Caco-2 (cell line): ENCODE measurements at regions not wholly inside any gene's neighbourhood (a gene's known extent, or its start where the extent isn't known, plus 50 kb on each side); places are given as distances from the start of the nearest gene placed in this dataset.

Experiments used
- BruUV-seq: library from RNA; stranded (reverse); fragments of 400-500 nt; replicated peaks from 2 replicates; lab custom pipeline; 2021; lab: Mats Ljungman, UMichigan
- CTCF ChIA-PET: fragments of 300-600 bp; sonication (Branson Sonifier 250); formaldehyde crosslinking; loops from one replicate; lab custom pipeline; 2022; ENCODE audit warnings: antibody characterized with exemption; lab: Charles Lee
- POLR2A ChIA-PET: fragments of 300-600 bp; sonication (Branson Sonifier 250); formaldehyde crosslinking; loops from one replicate; lab custom pipeline; 2022; ENCODE audit warnings: antibody characterized with exemption; lab: Charles Lee
- DNase-seq, 2 experiments: peaks; one replicate each; pipeline versions ENCODE4 v3.0.0 to v3.0.0-alpha.2; 2020 to 2022
- H3K27me3 ChIP-seq: replicated peaks from 2 replicates; pipeline ENCODE4 v1.6.0; 2011; ENCODE audit warnings: low read length; ENCODE audit not compliant: control insufficient read depth, insufficient read depth
- H3K36me3 ChIP-seq: 2 replicates; pipeline ENCODE4 v1.5.1; 2011; ENCODE audit warnings: low read length; ENCODE audit not compliant: control insufficient read depth, insufficient read depth
- H3K4me1 ChIP-seq: fragments of 250-450 bp; sonication (Bioruptor Pico); 2 replicates; pipeline ENCODE4 v1.5.1; 2020; ENCODE audit warnings: mild to moderate bottlenecking
- H3K4me3 ChIP-seq: 2 replicates; pipeline ENCODE4 v1.5.1; 2011; ENCODE audit warnings: low read depth, mild to moderate bottlenecking, control low read depth, low read length
- H3K9me3 ChIP-seq: fragments of 250-450 bp; sonication (Bioruptor Pico); 2 replicates; pipeline ENCODE4 v1.5.1; 2020; ENCODE audit warnings: mild to moderate bottlenecking, moderate library complexity
- H3K27ac Mint-ChIP-seq: one replicate; pipeline ENCODE4 v1.8.0; 2022; ENCODE audit warnings: mixed read lengths; ENCODE audit not compliant: unreplicated experiment
- H3K27me3 Mint-ChIP-seq: one replicate; pipeline ENCODE4 v1.8.0; 2022; ENCODE audit warnings: mixed read lengths; ENCODE audit not compliant: insufficient read depth, unreplicated experiment
- H3K36me3 Mint-ChIP-seq: one replicate; pipeline ENCODE4 v1.8.0; 2022; ENCODE audit warnings: mild to moderate bottlenecking, mixed read lengths; ENCODE audit not compliant: insufficient read depth, unreplicated experiment
- H3K4me1 Mint-ChIP-seq: one replicate; pipeline ENCODE4 v1.8.0; 2022; ENCODE audit warnings: low read depth, mixed read lengths; ENCODE audit not compliant: unreplicated experiment
- H3K4me3 Mint-ChIP-seq: one replicate; pipeline ENCODE4 v1.8.0; 2022; ENCODE audit warnings: mild to moderate bottlenecking, moderate library complexity, mixed read lengths; ENCODE audit not compliant: unreplicated experiment
- H3K9me3 Mint-ChIP-seq: one replicate; pipeline ENCODE4 v1.8.0; 2022; ENCODE audit warnings: mixed read lengths; ENCODE audit not compliant: unreplicated experiment
- intact Hi-C: fragments of 100-400 bp; cut with micrococcal nuclease; formaldehyde crosslinking; loops from one replicate; pipeline ENCODE4 v1.10.0; 2022; ENCODE audit not compliant: unreplicated experiment
- TF ChIP-seq, protein P1 (sequence below), 2 experiments: fragments of 200-600 bp in 1 of 2; IDR thresholded peaks; 1 replicate in 1 of 2; 2 replicates in 1 of 2; pipeline versions ENCODE4 v1.5.1 to v1.8.0; 2011 to 2022; ENCODE audit warnings: antibody characterized with exemption in 1 of 2, control low read depth in 1 of 2, inconsistent platforms in 1 of 2, low read depth in 1 of 2, low read length in 1 of 2, mild to moderate bottlenecking in 1 of 2, moderate library complexity in 1 of 2; ENCODE audit not compliant: insufficient read depth in 1 of 2, severe bottlenecking in 1 of 2, unreplicated experiment in 1 of 2

DNA sequence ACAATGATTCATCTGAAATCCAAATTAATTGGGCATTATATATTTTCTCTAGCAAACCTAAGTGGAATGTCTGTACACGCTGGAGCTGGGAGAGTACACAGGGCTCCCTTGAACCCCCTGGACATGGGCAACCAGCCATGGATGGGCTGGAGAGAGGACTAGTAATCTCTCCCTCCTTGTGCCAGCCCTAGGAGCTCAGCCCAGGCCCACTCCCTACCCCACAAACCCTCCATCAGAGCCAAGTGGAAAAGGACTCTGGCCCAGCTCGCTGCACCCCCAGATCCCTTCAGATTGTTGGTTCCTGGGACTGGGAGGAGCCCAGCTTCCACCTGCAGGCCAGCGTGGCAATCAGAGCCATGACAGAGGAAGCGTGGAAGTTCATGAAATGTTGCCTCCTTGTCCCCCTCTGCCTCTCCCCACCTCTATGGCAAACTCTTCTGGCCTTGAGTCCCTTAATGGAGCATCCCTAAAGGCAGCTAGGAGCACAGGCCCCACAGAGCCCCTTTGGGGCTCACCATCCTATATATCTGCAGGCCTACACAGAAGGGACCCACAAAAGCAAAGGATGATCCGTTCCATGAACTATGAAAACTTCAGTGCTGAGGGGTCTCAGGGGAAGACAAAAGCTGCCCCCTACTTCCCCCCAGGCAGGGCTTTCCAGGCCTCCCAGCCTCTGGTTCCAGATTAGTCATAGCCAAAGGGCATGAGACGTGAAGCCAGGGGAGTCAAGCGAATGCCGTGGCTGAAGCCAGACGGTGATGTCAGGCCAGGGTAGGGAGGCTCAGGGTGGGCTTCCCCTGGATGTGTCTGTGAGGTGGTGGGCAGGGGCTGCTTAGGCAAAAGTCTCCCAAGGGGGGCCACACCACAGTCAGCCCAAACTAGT is 126.4 kb upstream of the MAFB start:
- Mint-ChIP-seq H3K27ac (no peak overlapping the region), H3K36me3 (no peaks in the 10 kb centered on the region), H3K4me1 (no peaks in the 10 kb centered on the region), H3K9me3 (no peaks in the 10 kb centered on the region), H3K27me3 (peaks cover 35% of the 10 kb centered on the region), H3K4me3 (no peak overlapping the region)
- POLR2A ChIA-PET = no interaction called here
- H3K4me1 ChIP-seq = no peaks in the 10 kb centered on the region
- no peaks in the 10 kb centered on the region for H3K36me3 ChIP-seq
- no TSS peak for BruUV-seq
- TF ChIP-seq, protein P1, sequence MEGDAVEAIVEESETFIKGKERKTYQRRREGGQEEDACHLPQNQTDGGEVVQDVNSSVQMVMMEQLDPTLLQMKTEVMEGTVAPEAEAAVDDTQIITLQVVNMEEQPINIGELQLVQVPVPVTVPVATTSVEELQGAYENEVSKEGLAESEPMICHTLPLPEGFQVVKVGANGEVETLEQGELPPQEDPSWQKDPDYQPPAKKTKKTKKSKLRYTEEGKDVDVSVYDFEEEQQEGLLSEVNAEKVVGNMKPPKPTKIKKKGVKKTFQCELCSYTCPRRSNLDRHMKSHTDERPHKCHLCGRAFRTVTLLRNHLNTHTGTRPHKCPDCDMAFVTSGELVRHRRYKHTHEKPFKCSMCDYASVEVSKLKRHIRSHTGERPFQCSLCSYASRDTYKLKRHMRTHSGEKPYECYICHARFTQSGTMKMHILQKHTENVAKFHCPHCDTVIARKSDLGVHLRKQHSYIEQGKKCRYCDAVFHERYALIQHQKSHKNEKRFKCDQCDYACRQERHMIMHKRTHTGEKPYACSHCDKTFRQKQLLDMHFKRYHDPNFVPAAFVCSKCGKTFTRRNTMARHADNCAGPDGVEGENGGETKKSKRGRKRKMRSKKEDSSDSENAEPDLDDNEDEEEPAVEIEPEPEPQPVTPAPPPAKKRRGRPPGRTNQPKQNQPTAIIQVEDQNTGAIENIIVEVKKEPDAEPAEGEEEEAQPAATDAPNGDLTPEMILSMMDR (IDR thresholded peaks at IDR 0.05; ENCODE audit: insufficient read depth in 1 of 2, low read depth in 1 of 2, low read length in 1 of 2, severe bottlenecking in 1 of 2, unreplicated experiment in 1 of 2) = no peak
- no peaks in the 10 kb centered on the region for H3K9me3 ChIP-seq
- no peak overlapping the region for H3K4me3 ChIP-seq
- intact Hi-C loops = no loop called here
- CTCF ChIA-PET = interaction anchor here (0.6 kb wide), 1 partner anchor 108 kb away, joined by 3 read pairs; no protein-coding TSS in a partner anchor
- DNase-seq = no peak
- H3K27me3 ChIP-seq = peaks cover 2% of the 10 kb centered on the region; the same call in 1 of the 2 replicates

DNA sequence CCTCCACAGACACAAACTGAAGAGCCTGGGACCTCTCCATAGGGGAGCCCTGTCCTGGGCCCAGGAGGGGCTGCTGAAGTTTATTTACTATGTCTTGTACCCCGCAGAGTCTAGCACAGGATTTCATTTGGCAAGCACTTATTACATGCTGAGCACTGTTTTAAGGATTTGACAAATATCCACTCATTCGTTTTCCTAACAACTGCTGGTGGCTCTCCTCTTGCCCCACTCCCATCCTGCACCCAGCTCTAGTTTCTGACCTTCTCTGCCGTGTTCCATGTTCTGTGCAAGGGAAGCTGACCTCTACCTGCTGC is 127.0 kb upstream of the MAFB start:
- no peaks in the 10 kb centered on the region for H3K9me3 Mint-ChIP-seq
- Histone ChIP-seq H3K9me3 (no peaks in the 10 kb centered on the region), H3K4me3 (no peak overlapping the region), H3K36me3 (no peaks in the 10 kb centered on the region), H3K27me3 (peaks cover 2% of the 10 kb centered on the region; the same call in 1 of the 2 replicates), H3K4me1 (no peaks in the 10 kb centered on the region)
- peaks cover 40% of the 10 kb centered on the region for H3K27me3 Mint-ChIP-seq
- TF ChIP-seq, protein P1 (IDR thresholded peaks at IDR 0.05; ENCODE audit: insufficient read depth in 1 of 2, low read depth in 1 of 2, low read length in 1 of 2, severe bottlenecking in 1 of 2, unreplicated experiment in 1 of 2) = no peak
- no peak overlapping the region for H3K27ac Mint-ChIP-seq
- ChIA-PET POLR2A (no interaction called here), CTCF (interaction anchor here (0.6 kb wide), 1 partner anchor 109 kb away, joined by 3 read pairs; no protein-coding TSS in a partner anchor)
- BruUV-seq = no TSS peak
- no peak overlapping the region for H3K4me3 Mint-ChIP-seq
- H3K36me3 Mint-ChIP-seq = no peaks in the 10 kb centered on the region
- DNase-seq = no peak
- intact Hi-C loops = no loop called here
- H3K4me1 Mint-ChIP-seq = no peaks in the 10 kb centered on the region

DNA sequence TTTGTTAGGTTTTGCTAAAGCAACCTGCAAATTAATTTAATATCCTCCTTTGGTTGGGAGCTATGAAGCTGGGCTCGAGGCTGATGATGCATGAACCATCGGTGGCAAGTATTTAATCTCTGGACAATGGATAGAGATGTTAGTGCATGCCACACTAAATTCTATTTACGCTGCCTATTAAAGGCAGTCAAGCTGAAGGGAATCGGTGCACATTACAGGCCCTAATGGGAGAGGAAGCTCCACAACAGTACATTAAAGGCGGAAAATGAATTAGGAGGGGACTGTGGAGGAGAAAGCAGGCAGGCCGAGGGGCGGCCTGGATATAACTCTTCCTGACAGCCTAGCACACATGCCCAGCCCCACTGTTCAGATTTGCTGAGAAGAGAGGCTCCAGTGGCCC is 132.4 kb upstream of the MAFB start:
- no peaks in the 10 kb centered on the region for H3K4me1 Mint-ChIP-seq
- ChIA-PET POLR2A (no interaction called here), CTCF (no interaction called here)
- no TSS peak for BruUV-seq
- no peaks in the 10 kb centered on the region for H3K9me3 ChIP-seq
- H3K36me3 ChIP-seq = no peaks in the 10 kb centered on the region
- H3K4me3 ChIP-seq = no peak overlapping the region
- intact Hi-C loops = no loop called here
- H3K27ac Mint-ChIP-seq = no peak overlapping the region
- H3K4me1 ChIP-seq = no peaks in the 10 kb centered on the region
- peaks cover 2% of the 10 kb centered on the region; the same call in 1 of the 2 replicates for H3K27me3 ChIP-seq
- no peak for DNase-seq
- H3K27me3 Mint-ChIP-seq = peaks cover 49% of the 10 kb centered on the region
- H3K9me3 Mint-ChIP-seq = no peaks in the 10 kb centered on the region
- TF ChIP-seq, protein P1 (IDR thresholded peaks at IDR 0.05; ENCODE audit: insufficient read depth in 1 of 2, low read depth in 1 of 2, low read length in 1 of 2, severe bottlenecking in 1 of 2, unreplicated experiment in 1 of 2) = no peak
- H3K4me3 Mint-ChIP-seq = no peak overlapping the region
- H3K36me3 Mint-ChIP-seq = no peaks in the 10 kb centered on the region
